HG02840 (cell line): ENCODE measurements at regions not wholly inside any gene's neighbourhood (a gene's known extent, or its start where the extent isn't known, plus 50 kb on each side); places are given as distances from the start of the nearest gene placed in this dataset.
"Not testable (repeated sequence)": the region's sequence is repeated elsewhere in the genome, so short reads cannot be mapped to it uniquely, and the experiment has no call there.

Experiments used
- ATAC-seq: cut with Tn5 transposase; IDR thresholded peaks from one replicate; pipeline ENCODE4 v1.9.1; 2021; ENCODE audit warnings: mild to moderate bottlenecking, moderate library complexity, moderate number of reproducible peaks; ENCODE audit not compliant: unreplicated experiment, low FRiP score

DNA sequence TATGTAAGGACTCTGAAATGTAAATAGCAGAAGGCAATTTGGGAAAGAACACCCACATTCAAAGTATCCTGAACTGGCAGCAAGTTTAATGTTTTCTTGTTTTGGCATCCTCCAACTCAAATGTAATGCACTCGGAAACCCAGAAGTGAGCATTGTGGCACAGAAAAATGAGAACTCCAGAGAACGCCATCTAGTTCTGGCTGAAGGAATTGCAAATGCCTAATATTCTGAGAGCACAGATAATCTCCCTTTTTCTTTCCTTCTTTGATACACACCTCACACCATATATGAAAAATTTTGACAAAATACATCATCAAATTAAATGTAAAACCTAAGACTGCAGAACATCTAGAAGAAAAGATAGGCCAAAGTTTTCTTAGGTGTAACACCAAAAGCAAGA, 52.1 kb downstream of the PWWP3B start:
- ATAC-seq, result no peak

DNA sequence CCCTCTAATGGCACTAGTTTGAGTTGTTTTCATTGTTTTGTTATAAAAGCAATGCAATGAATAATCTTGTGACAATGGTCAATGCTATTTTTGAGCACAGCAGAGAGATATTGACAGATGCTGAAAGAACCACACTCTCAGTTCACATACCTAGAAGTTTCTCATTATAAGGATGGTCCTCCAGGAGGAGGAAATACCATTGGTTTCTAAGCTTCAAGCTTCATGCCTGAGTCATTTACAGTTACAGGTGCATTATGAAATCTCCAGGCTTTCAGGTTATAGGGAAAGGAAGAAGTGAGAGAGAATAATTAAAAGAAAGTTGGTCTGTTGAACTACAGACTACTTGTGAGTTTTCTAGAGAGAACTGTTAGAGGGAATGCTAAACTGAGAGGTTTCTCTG, 75.3 kb downstream of the PWWP3B start:
- no peak for ATAC-seq

DNA sequence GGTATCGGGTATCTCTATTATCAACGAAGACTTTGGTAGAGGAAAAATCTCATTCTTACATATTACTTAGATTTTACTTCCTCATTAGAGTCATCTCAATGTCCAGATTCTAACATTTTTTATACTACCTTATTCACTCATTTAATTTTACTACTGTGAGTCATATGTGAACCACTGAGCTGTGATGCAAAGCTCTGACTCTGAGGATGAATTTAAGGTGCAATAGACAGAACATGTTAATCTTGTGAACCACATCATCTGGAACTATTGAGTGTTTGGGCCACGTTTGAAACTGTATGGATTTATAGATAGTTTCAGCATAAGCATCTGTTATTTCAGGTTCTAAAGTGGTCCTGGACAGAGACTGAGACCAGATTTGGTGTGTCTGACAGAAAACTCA, 78.4 kb downstream of the PWWP3B start:
- no peak for ATAC-seq

DNA sequence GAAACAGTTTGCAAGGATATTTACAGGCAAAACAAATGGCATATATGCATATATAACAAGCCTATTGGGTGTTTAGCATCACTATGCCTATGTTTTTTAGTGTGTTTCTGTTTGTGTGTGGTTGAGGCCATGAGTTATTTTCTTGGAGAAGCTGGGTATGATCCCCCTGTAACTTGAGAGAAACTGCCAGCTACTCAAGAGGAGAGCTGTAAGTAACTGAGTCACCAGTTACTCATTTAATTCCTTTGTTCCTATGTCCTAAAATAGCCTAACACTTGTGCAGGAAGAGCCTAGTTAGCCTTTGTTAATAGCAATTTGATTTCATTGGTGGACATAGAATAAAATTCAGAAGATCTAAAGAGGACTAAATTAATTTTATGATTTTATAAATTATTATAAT, 79.1 kb downstream of the PWWP3B start:
- no peak for ATAC-seq

DNA sequence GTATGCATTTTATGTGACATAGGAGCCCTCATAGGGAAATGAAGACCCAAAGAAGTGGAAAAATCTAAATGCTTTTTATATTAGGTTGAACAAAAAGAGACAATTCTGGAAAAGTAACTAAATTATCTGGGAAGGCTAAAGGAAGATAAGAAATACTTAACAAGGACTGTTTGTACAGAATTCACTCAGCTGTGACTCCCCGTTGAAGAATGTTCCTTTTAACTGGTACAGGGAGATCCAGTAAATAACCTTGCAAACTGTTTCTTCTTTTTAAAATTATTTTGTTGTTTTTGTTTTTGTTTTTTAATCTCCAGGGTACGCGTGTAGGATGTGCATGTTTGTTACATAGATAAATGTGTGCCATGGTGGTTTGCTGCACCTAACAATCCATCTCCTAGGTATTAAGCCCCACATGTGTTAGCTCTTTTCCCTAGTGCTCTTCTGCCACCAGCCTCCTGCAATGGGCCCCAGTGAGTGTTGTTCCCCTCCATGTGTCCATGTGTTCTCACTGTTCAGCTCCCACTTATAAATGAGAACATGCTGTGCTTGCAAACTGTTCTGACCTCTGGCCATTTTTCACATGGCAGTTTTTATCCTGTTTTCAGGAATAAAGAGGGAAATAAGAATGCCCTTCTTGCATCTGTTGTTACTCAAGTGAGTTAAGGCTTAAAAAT, 81.7 kb downstream of the PWWP3B start:
- ATAC-seq, result no peak

DNA sequence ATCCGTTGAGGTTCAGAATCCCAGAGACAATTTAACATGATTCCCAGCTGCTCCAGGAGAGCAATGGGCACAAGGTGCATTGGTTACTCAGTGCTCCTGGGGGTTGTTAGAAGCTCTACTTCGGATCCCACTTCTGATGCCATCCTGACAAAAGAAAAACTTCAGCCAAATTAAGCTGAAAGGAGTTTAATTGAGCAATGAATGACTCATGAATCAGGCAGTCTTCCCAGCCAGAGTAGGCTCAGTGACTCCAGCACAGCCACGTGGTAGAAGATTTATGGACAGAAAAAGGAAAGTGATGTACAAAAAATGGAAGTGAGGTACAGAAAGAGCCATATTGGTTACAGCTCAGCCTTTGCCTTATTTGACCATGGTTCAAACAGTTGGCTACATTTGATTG, 95.7 kb downstream of the PWWP3B start:
- no peak for ATAC-seq

DNA sequence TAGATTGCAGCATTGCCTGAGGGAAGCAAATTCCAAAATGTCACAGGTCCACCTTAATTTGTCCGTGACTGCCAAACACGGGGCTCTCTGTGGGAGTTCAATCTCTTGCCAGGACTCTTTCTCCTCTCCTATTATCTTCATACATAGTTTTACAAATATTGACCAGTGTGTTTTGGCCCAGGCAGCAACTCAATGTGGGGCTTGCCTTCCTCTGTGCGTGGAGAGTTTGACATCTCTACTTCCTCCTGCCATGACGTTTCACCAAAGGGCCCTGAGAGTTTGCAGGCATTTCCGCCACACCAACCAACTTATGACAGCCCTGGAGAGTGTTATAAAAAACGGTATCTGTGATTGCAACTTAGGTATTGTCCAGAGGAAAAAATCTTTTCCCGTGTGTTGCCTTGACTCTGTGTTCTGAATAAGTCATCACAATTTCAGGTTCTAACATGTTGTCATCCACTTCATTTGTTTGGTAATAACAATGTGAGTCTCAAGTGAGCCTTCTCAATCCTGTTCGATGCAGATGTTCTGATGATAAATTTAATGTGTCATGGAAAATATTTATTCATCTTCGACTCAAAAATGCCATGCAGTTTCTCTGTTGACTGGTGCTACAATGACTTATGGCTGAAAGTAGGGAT, 106.0 kb downstream of the PWWP3B start:
- ATAC-seq, result not testable (repeated sequence)

DNA sequence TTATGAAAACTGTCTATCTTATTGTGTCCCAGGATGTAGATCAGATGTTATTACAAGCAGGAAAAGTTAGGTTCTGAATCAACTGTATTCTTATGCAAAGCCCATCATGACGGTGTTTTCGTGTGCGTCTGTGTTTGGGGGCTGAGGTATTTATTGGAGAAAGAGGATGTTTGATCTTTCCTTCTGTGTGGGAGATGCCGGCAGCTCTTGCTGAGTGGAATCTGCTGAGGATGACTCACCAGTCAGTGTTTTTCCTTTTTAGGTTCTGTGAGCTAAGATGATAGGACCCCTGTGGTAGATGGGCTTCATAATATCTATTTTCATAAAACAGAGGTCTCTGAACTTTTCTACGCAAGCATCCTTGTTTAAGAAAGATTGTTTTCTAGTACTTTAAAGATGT, 107.1 kb downstream of the PWWP3B start:
- not testable (repeated sequence) for ATAC-seq

DNA sequence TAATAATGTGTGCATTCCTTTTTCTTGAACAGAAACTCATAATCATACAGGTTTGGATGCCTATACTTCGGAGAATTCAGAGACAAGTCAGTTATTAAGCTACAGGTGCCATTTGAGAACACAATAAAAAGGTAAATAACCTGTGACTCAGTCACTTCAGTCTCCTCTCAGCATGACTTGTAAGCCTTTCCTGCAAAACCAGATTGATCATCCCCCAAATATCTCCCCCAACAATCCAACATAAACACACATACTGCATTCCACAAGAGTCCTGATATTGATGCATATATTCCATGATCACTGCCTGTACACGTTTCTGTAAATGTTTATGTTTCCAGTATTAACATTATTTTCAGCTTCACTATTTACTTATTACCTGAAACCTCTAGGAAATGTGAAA, 110.8 kb downstream of the PWWP3B start:
- no peak for ATAC-seq

DNA sequence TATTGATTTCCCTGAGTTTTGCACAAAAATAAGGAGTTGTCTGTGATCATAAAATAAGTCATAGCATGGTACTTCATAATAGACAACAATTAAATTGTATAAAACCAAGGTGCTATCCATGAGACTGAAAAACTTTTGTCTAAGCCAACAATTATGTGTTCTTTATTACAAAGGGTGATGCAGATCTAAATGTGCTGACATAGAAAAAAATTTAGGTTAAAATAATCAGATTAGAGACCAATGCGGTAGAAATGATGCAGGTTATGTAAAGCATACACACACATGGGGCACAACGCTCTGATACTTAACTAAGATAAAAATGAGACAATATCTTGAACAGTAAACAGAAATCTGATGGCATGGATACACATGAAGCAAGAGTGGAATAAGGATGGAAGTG, 113.3 kb downstream of the PWWP3B start:
- no peak for ATAC-seq

DNA sequence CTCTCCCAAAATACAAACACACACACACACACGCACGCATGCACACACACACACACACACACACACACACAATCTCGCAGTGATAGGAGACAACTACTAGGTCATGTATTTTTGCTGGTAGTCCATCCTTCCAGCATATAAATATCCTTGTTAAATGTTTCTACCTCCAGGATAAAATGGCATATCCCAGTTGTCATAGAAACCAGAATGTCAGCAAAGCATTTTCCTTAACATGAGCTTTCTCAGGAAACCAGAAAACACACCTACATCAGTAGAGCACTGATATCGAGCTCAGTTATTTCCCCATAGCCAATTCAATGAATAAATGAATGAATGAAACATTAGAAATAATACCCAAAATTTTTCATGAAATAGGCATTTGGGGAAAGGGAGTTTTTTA, 115.7 kb downstream of the PWWP3B start:
- ATAC-seq, result no peak

DNA sequence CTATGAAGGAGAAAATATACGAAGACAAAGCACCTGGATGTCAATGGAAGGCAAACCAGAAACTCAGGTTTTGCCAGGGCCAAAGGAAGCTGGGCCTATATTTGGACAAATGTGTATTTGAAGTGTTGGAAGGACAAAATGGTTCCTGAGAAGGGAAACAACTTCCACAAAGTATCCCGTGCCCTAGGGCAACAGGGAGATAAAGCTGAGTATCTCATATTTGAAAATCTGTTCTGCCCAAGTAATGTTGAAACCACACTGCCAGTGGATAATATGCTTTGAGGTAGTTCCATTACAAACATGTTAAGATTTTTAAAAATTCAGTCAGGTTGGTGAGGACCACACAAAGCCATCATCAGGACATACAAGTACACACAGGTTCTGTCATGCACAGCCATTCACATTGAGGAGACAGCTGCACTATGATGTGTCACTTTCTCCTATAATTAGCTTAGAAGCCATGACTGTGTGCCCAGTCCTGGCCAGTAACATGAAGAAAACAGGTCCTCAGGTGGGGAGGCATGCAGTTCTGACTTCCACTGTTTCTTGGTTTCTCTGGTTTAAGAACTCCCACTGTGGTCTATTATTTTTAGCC, 116.4 kb downstream of the PWWP3B start:
- no peak for ATAC-seq

DNA sequence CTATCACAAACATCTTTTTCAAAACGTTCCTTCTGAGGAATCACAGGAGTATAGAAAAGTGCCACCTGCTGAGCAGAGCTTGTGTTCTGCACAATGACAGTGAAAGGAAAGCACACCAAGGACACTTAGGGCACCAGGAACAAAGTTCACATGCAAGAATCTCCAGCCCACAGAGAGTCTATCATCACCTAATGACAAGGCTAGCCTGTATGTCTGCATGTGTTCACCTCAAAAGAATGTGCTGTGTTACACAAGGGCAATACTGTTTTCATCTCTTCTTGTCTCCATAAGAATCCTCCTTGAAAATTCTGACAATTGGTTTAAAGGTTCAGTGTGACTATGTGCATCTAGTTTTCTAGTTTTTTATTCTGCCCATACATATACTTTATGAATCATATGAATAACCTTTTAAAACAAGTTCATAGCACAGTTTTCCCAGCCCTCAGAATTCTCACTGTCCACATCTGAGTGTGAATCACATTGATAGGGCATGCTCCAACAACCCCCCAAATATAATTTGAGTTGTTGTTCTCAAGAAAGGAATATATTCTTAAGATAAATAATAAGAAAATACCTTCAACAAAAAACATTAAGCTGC, 118.0 kb downstream of the PWWP3B start:
- no peak for ATAC-seq

DNA sequence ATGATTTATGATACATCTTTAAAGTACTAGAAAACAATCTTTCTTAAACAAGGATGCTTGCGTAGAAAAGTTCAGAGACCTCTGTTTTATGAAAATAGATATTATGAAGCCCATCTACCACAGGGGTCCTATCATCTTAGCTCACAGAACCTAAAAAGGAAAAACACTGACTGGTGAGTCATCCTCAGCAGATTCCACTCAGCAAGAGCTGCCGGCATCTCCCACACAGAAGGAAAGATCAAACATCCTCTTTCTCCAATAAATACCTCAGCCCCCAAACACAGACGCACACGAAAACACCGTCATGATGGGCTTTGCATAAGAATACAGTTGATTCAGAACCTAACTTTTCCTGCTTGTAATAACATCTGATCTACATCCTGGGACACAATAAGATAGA, 122.7 kb downstream of the PWWP3B start:
- ATAC-seq, result not testable (repeated sequence)

DNA sequence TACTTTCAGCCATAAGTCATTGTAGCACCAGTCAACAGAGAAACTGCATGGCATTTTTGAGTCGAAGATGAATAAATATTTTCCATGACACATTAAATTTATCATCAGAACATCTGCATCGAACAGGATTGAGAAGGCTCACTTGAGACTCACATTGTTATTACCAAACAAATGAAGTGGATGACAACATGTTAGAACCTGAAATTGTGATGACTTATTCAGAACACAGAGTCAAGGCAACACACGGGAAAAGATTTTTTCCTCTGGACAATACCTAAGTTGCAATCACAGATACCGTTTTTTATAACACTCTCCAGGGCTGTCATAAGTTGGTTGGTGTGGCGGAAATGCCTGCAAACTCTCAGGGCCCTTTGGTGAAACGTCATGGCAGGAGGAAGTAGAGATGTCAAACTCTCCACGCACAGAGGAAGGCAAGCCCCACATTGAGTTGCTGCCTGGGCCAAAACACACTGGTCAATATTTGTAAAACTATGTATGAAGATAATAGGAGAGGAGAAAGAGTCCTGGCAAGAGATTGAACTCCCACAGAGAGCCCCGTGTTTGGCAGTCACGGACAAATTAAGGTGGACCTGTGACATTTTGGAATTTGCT, 123.8 kb downstream of the PWWP3B start:
- ATAC-seq, result not testable (repeated sequence)

DNA sequence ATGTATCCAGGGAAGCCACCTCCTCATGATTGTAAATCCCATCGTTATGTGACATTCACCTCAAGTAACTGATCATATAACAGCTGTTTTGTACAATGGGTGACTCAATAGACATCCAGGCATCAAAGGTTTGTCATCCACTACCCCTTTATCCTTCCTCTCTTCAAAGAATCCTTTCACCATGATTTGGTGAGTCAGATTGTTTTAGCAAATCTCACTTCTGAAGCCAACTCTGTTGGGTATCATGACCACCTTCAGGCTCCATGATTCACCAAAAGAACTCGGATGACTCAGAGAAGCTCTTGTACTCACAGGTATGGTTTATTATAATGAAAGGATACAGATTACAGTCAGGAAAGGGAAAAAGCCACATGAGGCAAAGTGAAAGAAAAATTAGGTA, 132.1 kb downstream of the PWWP3B start:
- ATAC-seq, result no peak

DNA sequence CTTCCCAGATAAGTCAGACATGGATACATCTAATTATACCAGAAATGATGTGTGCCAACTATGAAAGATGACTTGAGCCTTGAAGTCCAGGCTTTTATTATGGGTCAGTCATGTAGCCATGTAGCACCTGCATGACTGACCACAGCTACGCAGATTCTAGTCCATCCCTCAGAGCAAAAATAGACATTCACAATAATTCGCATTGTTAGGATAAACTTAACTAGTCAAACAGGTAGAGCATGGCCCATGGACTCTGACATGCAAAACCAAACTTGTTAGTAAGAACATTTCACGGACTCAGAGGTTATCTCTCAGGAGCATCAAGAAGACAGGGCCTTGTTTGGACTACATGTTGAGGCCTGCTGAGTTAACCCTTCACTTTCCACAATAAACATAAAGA, 132.6 kb downstream of the PWWP3B start:
- ATAC-seq, result no peak

DNA sequence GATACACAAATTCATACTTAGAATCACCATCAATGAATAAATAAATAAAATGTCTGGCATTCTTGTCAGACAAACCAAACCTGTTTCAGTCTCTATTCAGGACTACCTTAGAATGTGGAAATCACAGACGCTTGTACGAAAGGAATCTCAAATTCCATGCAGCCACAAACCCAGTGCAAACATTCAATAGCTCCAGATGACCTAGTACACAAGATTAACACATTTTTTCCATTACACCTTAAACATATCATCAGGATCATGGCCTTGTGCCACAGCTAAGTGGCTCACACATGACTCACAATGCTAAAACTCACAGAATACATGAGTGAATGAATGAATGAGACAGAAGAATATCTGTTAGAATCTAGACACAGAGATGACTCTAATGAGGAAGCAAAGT, 134.2 kb downstream of the PWWP3B start:
- no peak for ATAC-seq

DNA sequence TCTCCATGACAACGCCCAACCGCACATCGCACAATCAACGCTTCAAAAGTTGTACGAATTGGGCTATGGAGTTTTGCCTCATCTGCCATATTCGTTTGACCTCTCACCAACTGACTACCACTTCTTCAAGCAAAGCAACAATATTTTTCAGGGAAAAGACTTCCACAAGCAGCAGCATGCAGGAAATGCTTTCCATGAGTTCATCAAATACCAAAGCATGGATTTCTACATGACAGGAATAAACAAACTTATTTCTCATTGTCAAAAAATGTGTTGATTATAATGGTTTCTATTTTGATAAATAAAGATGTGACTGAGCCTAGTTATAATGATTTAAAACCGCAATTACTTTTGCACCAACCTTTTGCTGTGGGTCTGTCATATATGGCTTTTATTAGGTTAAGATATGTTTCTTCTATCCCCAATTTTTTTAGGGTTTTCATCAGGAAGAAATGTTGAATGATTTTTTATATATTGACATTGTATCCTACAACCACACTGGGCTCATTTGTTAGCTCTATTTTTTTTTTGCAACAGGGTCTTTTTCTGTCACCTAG, 138.4 kb downstream of the PWWP3B start:
- no peak for ATAC-seq

DNA sequence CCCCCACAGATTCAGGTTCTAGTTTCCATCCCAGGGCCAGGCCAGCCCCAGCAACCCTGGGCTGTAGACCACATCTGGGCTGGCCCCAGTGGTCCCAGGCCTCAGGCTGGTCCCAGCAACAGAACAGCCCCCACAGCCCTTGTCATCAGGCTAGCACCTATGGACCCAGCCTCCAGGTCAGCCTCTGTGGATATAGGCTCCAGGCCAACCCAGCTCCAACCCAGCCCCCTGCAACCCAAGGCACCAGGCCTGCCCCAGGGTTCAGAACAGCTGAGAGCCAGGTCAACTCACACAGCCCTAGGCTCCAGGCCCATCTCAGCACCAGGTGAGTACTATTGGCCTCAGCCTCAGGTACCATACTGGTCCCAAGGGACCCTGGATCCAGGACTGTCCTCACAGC, 155.3 kb downstream of the PWWP3B start:
- no peak for ATAC-seq

DNA sequence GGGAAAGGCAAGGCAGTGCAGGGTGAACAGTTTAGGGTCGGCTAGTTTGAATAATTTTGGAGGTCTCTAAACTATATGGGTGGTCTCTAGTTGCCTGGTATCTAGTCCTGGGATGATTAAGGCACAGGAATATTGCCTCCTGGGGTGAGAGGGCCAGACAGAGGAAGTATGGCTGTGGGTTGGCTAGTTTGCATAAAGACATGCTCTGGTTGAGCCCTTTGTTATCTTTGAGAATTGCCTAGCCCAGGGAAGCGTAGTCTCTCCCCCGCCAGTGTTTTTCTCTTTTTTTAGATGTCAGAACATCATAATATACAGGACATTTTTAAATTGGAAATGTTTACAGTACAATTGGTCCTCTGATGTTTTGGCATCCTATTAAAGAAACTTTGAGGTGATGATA, 163.5 kb downstream of the PWWP3B start:
- ATAC-seq, result no peak
